OCI-LY3 (cell line): ENCODE measurements at regions not wholly inside any gene's neighbourhood (a gene's known extent, or its start where the extent isn't known, plus 50 kb on each side); places are given as distances from the start of the nearest gene placed in this dataset.

Source experiments
- H2AFZ ChIP-seq: fragments of 200-600, 300-600 bp; shearing (Covaris generic); 2 replicates; pipeline ENCODE4 v1.6.0; 2014; ENCODE audit warnings: antibody characterized with exemption, low read depth, low read length
- H3K27ac ChIP-seq: fragments of 200-600, 300-600 bp; sonication (generic); 2 replicates; pipeline ENCODE4 v1.5.1; 2014; ENCODE audit warnings: mild to moderate bottlenecking, low read length, moderate library complexity, mixed read lengths
- H3K27me3 ChIP-seq: fragments of 200-600, 300-600 bp; sonication (generic); 2 replicates; pipeline ENCODE4 v1.6.1; 2014; ENCODE audit warnings: low read depth, low read length, mixed read lengths
- H3K36me3 ChIP-seq: fragments of 200-600, 300-600 bp; sonication (generic); replicated peaks from 2 replicates; pipeline ENCODE3; 2014; ENCODE audit warnings: low read depth, low read length, mixed read lengths
- H3K4me1 ChIP-seq: fragments of 300-600, 200-600 bp; sonication (generic); 2 replicates; pipeline ENCODE4 v1.6.1; 2014; ENCODE audit warnings: low read length, mixed read lengths
- H3K4me2 ChIP-seq: fragments of 200-600, 300-600 bp; sonication (generic); 2 replicates; pipeline ENCODE4 v1.6.1; 2014; ENCODE audit warnings: low read length, mixed read lengths
- H3K4me3 ChIP-seq: fragments of 300-600, 200-600 bp; sonication (generic); 2 replicates; pipeline ENCODE4 v1.5.1; 2014; ENCODE audit warnings: antibody characterized with exemption, mild to moderate bottlenecking, low read length, moderate library complexity
- H3K79me2 ChIP-seq: fragments of 300-600, 200-600 bp; shearing (Covaris generic); 2 replicates; pipeline ENCODE4 v1.6.1; 2014; ENCODE audit warnings: mild to moderate bottlenecking, low read length, mixed read lengths
- H3K9ac ChIP-seq: fragments of 300-600, 200-600 bp; shearing (Covaris generic); 2 replicates; pipeline ENCODE4 v1.6.0; 2014; ENCODE audit warnings: mild to moderate bottlenecking, low read length, moderate library complexity
- H3K9me3 ChIP-seq: fragments of 200-600, 300-600 bp; shearing (Covaris generic); 2 replicates; pipeline ENCODE4 v1.6.1; 2014; ENCODE audit warnings: low read length, mixed read lengths; ENCODE audit not compliant: insufficient read depth
- H4K20me1 ChIP-seq: fragments of 200-600, 300-600 bp; sonication (generic); 2 replicates; pipeline ENCODE4 v1.6.1; 2016; ENCODE audit warnings: low read length, mixed read lengths; ENCODE audit not compliant: insufficient read depth
- CTCF ChIP-seq: fragments of 200-600, 300-600 bp; sonication (generic); IDR thresholded peaks from 2 replicates; pipeline ENCODE4 v1.5.1; 2014; ENCODE audit warnings: antibody characterized with exemption, low read length, low read depth
- EZH2phosphoT487 ChIP-seq: fragments of 200-600 bp; shearing (Covaris generic); IDR thresholded peaks from 2 replicates; pipeline ENCODE4 v1.6.1; 2018; ENCODE audit warnings: antibody characterized with exemption, mixed run types, low read depth

DNA sequence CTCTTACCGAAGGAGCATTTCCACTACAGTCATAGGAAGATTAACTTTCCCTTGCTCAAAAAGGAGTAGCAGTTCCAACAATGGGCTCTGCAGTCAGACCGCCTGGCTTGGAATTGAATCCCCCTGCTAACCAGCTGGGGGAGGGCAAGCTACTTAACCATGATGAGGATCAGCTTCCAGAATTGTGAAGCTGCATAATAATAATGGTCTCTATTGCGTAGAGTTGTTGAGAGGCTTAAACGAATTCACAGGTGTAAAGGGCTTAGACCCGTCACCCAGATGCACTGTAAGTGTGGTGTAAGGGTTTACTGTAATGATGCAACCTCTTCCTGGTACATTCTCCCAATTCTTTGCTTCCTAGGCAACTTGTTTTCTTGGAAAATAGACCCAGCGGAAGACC, 185.2 kb upstream of the RGMA start:
- no peak overlapping the region for H3K9ac ChIP-seq
- H3K27me3 ChIP-seq: peaks cover 2% of the 10 kb centered on the region; the same call in 1 of the 2 replicates
- H3K9me3 ChIP-seq: no peaks in the 10 kb centered on the region
- TF ChIP-seq EZH2phosphoT487 (no peak), CTCF (no peak)
- no peaks in the 10 kb centered on the region for H3K36me3 ChIP-seq
- no peak overlapping the region for H2AFZ ChIP-seq
- H3K4me2 ChIP-seq: no peak overlapping the region
- no peaks in the 10 kb centered on the region for H3K79me2 ChIP-seq
- no peaks in the 10 kb centered on the region for H3K4me1 ChIP-seq
- H4K20me1 ChIP-seq: no peaks in the 10 kb centered on the region
- H3K4me3 ChIP-seq: no peak overlapping the region
- H3K27ac ChIP-seq: no peak overlapping the region

DNA sequence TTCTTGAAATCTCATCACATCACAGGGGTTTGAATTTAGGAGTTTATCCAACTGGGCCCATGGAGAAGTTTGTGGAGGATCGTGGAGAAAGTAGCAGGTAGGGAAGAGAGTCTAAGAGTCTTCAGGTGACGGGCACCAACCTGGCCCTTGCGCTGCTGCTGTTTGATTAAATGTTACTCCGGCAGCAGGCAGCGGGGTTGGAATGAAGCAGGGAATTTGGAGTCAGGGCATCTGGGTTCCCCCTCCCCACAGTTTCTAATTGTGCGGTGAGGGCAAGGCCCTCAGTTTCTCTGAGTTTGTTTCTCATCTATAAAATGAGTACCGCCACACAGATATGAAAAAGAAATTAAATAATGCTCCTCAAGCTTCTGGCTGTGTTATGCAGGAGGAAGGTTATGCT, 182.9 kb upstream of the RGMA start:
- no peak for TF ChIP-seq CTCF
- no peak for TF ChIP-seq EZH2phosphoT487
- peaks cover 2% of the 10 kb centered on the region; the same call in 1 of the 2 replicates for H3K27me3 ChIP-seq
- no peak overlapping the region for H3K27ac ChIP-seq
- H3K9ac ChIP-seq: no peak overlapping the region
- H3K36me3 ChIP-seq: no peaks in the 10 kb centered on the region
- H4K20me1 ChIP-seq: no peaks in the 10 kb centered on the region
- no peaks in the 10 kb centered on the region for H3K79me2 ChIP-seq
- H3K4me2 ChIP-seq: no peak overlapping the region
- no peaks in the 10 kb centered on the region for H3K9me3 ChIP-seq
- no peak overlapping the region for H2AFZ ChIP-seq
- no peaks in the 10 kb centered on the region for H3K4me1 ChIP-seq
- H3K4me3 ChIP-seq: no peak overlapping the region

DNA sequence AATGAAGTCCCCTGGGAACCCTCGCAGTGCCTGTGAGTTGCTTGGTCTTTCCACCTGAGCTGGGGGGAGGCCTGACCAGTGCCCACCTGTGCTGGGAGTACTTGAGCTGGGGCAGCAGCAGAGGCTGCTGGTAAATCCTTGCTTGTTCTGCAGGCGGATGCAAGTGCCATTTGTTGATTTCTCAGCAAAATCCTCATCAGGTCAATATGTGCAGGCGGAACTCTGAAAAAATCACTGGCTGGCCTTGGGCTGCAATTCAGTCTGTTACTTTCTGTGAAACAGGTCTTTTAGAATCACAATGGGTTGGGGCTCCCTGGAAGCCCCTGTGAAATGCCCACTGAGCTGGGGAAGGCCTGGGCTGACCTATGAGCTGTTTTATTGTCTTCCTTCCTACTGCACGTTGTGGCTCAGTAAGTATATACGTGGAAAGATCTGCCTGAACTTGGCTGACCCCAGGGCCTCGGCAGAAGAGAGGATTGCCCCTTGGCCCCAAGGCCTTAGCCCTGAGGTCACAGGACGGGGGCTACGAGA, 182.0 kb upstream of the RGMA start:
- Histone ChIP-seq H2AFZ (no peak overlapping the region), H3K27me3 (peaks cover 2% of the 10 kb centered on the region; the same call in 1 of the 2 replicates), H4K20me1 (no peaks in the 10 kb centered on the region), H3K9me3 (no peaks in the 10 kb centered on the region), H3K4me1 (no peaks in the 10 kb centered on the region), H3K79me2 (no peaks in the 10 kb centered on the region), H3K4me2 (no peak overlapping the region), H3K27ac (no peak overlapping the region), H3K36me3 (no peaks in the 10 kb centered on the region), H3K4me3 (no peak overlapping the region), H3K9ac (no peak overlapping the region)
- TF ChIP-seq CTCF: no peak
- TF ChIP-seq EZH2phosphoT487: no peak

GRCh38 chr15:93268066-93268465, 179.1 kb upstream of the RGMA start:
- Histone ChIP-seq H3K4me3 (no peak overlapping the region), H3K9me3 (no peaks in the 10 kb centered on the region), H2AFZ (no peak overlapping the region), H4K20me1 (no peaks in the 10 kb centered on the region), H3K79me2 (no peaks in the 10 kb centered on the region), H3K36me3 (no peaks in the 10 kb centered on the region), H3K27ac (no peak overlapping the region), H3K4me1 (no peaks in the 10 kb centered on the region), H3K4me2 (no peak overlapping the region), H3K9ac (no peak overlapping the region), H3K27me3 (peaks cover 15% of the 10 kb centered on the region)
- TF ChIP-seq EZH2phosphoT487 (no peak), CTCF (no peak)
